BJ (cell line): ENCODE measurements at regions not wholly inside any gene's neighbourhood (a gene's known extent, or its start where the extent isn't known, plus 50 kb on each side); places are given as distances from the start of the nearest gene placed in this dataset.

ENCODE experiments used
- CTCF ChIA-PET: fragments of 350-600 bp; formaldehyde crosslinking; extraction: SDS; loops from one replicate; lab custom pipeline; 2021; ENCODE audit warnings: antibody characterized with exemption, inconsistent platforms; lab: Yijun Ruan, JAX
- POLR2A ChIA-PET: fragments of 300-600 bp; sonication (Branson Sonifier 250); formaldehyde crosslinking; extraction: SDS; loops from one replicate; lab custom pipeline; 2021; ENCODE audit warnings: antibody characterized with exemption; lab: Charles Lee
- DNase-seq: peaks from one replicate; pipeline ENCODE4 v3.0.0-alpha.2; 2011; ENCODE audit warnings: low read depth
- H3K27me3 ChIP-seq: 2 replicates; pipeline ENCODE4 v1.6.0; 2011; ENCODE audit warnings: low read length; ENCODE audit not compliant: control insufficient read depth, insufficient read depth
- H3K36me3 ChIP-seq: 2 replicates; pipeline ENCODE4 v1.5.1; 2011; ENCODE audit warnings: low read length; ENCODE audit not compliant: control insufficient read depth, insufficient read depth
- H3K4me3 ChIP-seq: 2 replicates; pipeline ENCODE4 v1.5.1; 2011; ENCODE audit warnings: low read depth, mild to moderate bottlenecking, control low read depth, low read length
- CTCF ChIP-seq: IDR thresholded peaks from 2 replicates; pipeline ENCODE4 v1.5.1; 2011; ENCODE audit warnings: low read depth, mild to moderate bottlenecking, control low read depth, inconsistent platforms, low read length, moderate library complexity; ENCODE audit not compliant: insufficient read depth

- ChIA-PET POLR2A (no interaction called here), CTCF (interaction anchor here (1.1 kb wide), 1 partner anchor 19 kb away, joined by 5 read pairs; no protein-coding TSS in a partner anchor)
- H3K27me3 ChIP-seq, result no peaks in the 10 kb centered on the region
- DNase-seq, result no peak
- no peak for TF ChIP-seq CTCF
- H3K36me3 ChIP-seq, result no peaks in the 10 kb centered on the region
- no peak overlapping the region for H3K4me3 ChIP-seq
Measured at GRCh38 chr2:7740114-7740513, 822.9 kb downstream of the RNF144A start.

- Histone ChIP-seq H3K4me3 (no peak overlapping the region), H3K27me3 (no peaks in the 10 kb centered on the region), H3K36me3 (no peaks in the 10 kb centered on the region)
- ChIA-PET CTCF (no interaction called here), POLR2A (no interaction called here)
- TF ChIP-seq CTCF, result no peak
- no peak for DNase-seq
Measured at GRCh38 chr2:7742301-7742700, 825.1 kb downstream of the RNF144A start.

GRCh38 chr2:7744827-7745226 is 827.6 kb downstream of the RNF144A start:
- Histone ChIP-seq H3K4me3 (no peak overlapping the region), H3K36me3 (no peaks in the 10 kb centered on the region), H3K27me3 (no peaks in the 10 kb centered on the region)
- no peak for TF ChIP-seq CTCF
- no peak for DNase-seq
- POLR2A ChIA-PET, result no interaction called here
- CTCF ChIA-PET, result no interaction called here

GRCh38 chr2:7745369-7745768 is 828.2 kb downstream of the RNF144A start:
- Histone ChIP-seq H3K36me3 (no peaks in the 10 kb centered on the region), H3K27me3 (no peaks in the 10 kb centered on the region), H3K4me3 (no peak overlapping the region)
- TF ChIP-seq CTCF, result no peak
- ChIA-PET CTCF (no interaction called here), POLR2A (no interaction called here)
- no peak for DNase-seq

GRCh38 chr2:7748717-7749415 is 831.7 kb downstream of the RNF144A start:
- ChIA-PET CTCF (no interaction called here), POLR2A (no interaction called here)
- Histone ChIP-seq H3K36me3 (no peaks in the 10 kb centered on the region), H3K27me3 (no peaks in the 10 kb centered on the region), H3K4me3 (no peak overlapping the region)
- TF ChIP-seq CTCF, result no peak
- DNase-seq, result no peak
